ENCODE measurements at regions not wholly inside any gene's neighbourhood (a gene's known extent, or its start where the extent isn't known, plus 50 kb on each side); places are given as distances from the start of the nearest gene placed in this dataset.

DNA sequence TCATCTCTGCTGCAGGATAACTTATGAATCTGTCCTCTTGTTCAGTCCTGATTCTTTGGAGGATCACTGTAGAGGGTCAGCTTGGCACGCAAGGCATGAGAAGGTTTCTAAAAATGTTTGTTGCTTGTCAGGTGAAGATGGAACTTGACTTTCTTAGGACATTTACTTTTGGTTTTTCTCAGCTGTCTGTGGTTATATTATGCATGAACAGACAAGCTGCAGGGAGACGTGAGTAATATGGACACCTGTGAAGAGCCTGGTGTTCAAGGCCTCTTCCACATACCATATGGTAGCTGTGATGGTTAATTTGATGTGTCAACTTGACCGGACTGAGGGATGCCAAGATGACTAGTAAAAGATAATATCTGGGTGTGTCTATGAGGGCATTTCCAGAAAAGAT lies 270.2 kb upstream of the CPHXL start:
- Histone ChIP-seq H3F3A (replicated peaks; ENCODE audit: low read depth) (no peaks in the 10 kb centered on the region), H3K79me2 (replicated peaks; ENCODE audit: insufficient read depth) (no peaks in the 10 kb centered on the region), H3K27ac (ENCODE audit: low read depth) (no peak overlapping the region), H2AFZ (no peak overlapping the region), H3K4me1 (ENCODE audit: insufficient read depth) (no peaks in the 10 kb centered on the region), H3K4me2 (no peak overlapping the region), H3K9me2 (ENCODE audit: insufficient read depth) (0 out of 2 replicates have a peak, but pooled peaks cover 7% of the 10 kb centered on the region), H3K36me3 (ENCODE audit: insufficient read depth) (no peaks in the 10 kb centered on the region), H4K20me1 (replicated peaks; ENCODE audit: insufficient read depth) (no peaks in the 10 kb centered on the region), H3K27me3 (ENCODE audit: insufficient read depth) (no peaks in the 10 kb centered on the region), H3K4me3 (no peak overlapping the region)
- Mint-ChIP-seq H3K27ac (no peak overlapping the region), H3K27me3 (ENCODE audit: insufficient read depth, low read depth, poor library complexity) (no peaks in the 10 kb centered on the region), H3K4me3 (no peak overlapping the region), H3K36me3 (ENCODE audit: low read depth) (no peaks in the 10 kb centered on the region; the same call in 2 of the 3 replicates), H3K9me3 (peaks cover 64% of the 10 kb centered on the region), H3K4me1 (no peaks in the 10 kb centered on the region)
- TF ChIP-seq CTCF (conservative IDR thresholded peaks at IDR 0.05; ENCODE audit: low read depth in 2 of 2): no peak
- TF ChIP-seq, protein P1, sequence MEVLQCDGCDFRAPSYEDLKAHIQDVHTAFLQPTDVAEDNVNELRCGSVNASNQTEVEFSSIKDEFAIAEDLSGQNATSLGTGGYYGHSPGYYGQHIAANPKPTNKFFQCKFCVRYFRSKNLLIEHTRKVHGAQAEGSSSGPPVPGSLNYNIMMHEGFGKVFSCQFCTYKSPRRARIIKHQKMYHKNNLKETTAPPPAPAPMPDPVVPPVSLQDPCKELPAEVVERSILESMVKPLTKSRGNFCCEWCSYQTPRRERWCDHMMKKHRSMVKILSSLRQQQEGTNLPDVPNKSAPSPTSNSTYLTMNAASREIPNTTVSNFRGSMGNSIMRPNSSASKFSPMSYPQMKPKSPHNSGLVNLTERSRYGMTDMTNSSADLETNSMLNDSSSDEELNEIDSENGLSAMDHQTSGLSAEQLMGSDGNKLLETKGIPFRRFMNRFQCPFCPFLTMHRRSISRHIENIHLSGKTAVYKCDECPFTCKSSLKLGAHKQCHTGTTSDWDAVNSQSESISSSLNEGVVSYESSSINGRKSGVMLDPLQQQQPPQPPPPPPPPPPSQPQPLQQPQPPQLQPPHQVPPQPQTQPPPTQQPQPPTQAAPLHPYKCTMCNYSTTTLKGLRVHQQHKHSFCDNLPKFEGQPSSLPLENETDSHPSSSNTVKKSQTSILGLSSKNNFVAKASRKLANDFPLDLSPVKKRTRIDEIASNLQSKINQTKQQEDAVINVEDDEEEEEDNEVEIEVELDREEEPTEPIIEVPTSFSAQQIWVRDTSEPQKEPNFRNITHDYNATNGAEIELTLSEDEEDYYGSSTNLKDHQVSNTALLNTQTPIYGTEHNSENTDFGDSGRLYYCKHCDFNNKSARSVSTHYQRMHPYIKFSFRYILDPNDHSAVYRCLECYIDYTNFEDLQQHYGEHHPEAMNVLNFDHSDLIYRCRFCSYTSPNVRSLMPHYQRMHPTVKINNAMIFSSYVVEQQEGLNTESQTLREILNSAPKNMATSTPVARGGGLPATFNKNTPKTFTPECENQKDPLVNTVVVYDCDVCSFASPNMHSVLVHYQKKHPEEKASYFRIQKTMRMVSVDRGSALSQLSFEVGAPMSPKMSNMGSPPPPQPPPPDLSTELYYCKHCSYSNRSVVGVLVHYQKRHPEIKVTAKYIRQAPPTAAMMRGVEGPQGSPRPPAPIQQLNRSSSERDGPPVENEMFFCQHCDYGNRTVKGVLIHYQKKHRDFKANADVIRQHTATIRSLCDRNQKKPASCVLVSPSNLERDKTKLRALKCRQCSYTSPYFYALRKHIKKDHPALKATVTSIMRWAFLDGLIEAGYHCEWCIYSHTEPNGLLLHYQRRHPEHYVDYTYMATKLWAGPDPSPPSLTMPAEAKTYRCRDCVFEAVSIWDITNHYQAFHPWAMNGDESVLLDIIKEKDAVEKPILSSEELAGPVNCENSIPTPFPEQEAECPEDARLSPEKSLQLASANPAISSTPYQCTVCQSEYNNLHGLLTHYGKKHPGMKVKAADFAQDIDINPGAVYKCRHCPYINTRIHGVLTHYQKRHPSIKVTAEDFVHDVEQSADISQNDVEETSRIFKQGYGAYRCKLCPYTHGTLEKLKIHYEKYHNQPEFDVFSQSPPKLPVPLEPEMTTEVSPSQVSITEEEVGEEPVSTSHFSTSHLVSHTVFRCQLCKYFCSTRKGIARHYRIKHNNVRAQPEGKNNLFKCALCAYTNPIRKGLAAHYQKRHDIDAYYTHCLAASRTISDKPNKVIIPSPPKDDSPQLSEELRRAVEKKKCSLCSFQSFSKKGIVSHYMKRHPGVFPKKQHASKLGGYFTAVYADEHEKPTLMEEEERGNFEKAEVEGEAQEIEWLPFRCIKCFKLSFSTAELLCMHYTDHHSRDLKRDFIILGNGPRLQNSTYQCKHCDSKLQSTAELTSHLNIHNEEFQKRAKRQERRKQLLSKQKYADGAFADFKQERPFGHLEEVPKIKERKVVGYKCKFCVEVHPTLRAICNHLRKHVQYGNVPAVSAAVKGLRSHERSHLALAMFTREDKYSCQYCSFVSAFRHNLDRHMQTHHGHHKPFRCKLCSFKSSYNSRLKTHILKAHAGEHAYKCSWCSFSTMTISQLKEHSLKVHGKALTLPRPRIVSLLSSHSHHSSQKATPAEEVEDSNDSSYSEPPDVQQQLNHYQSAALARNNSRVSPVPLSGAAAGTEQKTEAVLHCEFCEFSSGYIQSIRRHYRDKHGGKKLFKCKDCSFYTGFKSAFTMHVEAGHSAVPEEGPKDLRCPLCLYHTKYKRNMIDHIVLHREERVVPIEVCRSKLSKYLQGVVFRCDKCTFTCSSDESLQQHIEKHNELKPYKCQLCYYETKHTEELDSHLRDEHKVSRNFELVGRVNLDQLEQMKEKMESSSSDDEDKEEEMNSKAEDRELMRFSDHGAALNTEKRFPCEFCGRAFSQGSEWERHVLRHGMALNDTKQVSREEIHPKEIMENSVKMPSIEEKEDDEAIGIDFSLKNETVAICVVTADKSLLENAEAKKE (CRISPR knock-in tag; IDR thresholded peaks at IDR 0.05): no peak
- TF ChIP-seq, protein P2, sequence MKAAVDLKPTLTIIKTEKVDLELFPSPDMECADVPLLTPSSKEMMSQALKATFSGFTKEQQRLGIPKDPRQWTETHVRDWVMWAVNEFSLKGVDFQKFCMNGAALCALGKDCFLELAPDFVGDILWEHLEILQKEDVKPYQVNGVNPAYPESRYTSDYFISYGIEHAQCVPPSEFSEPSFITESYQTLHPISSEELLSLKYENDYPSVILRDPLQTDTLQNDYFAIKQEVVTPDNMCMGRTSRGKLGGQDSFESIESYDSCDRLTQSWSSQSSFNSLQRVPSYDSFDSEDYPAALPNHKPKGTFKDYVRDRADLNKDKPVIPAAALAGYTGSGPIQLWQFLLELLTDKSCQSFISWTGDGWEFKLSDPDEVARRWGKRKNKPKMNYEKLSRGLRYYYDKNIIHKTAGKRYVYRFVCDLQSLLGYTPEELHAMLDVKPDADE (IDR thresholded peaks at IDR 0.05): no peak
- TF ChIP-seq ZNF114 (CRISPR knock-in tag; IDR thresholded peaks at IDR 0.05): no peak
- TF ChIP-seq EZH2phosphoT487 (IDR thresholded peaks at IDR 0.05; ENCODE audit: unreplicated experiment): no peak
- no peak for TF ChIP-seq REST (IDR thresholded peaks at IDR 0.05; ENCODE audit: unreplicated experiment)
- no peak for TF ChIP-seq POLR2AphosphoS5 (IDR thresholded peaks at IDR 0.05; ENCODE audit: low read depth)
- no peak for TF ChIP-seq JUNB (IDR thresholded peaks at IDR 0.05; ENCODE audit: unreplicated experiment)
- no peak for TF ChIP-seq ZNF331 (CRISPR knock-in tag; IDR thresholded peaks at IDR 0.05; ENCODE audit: low read depth)
- no peak for TF ChIP-seq NANOG (IDR thresholded peaks at IDR 0.05; ENCODE audit: borderline replicate concordance)
- TF ChIP-seq EZH2 (IDR thresholded peaks at IDR 0.05; ENCODE audit: low read depth, unreplicated experiment): no peak
- no peak for TF ChIP-seq CREB1 (CRISPR knock-in tag; IDR thresholded peaks at IDR 0.05; ENCODE audit: low read depth)
- DNase-seq (ENCODE audit: low spot score): no peak
- no peak for ATAC-seq

Data from GM23338 (cell line).